ENCODE measurements at regions not wholly inside any gene's neighbourhood (a gene's known extent, or its start where the extent isn't known, plus 50 kb on each side); places are given as distances from the start of the nearest gene placed in this dataset.

- Histone ChIP-seq H3K9me3 (ENCODE audit: low read length) (no peaks in the 10 kb centered on the region), H3K79me2 (ENCODE audit: insufficient read depth, low read depth, low read length) (no peaks in the 10 kb centered on the region), H3K27ac (ENCODE audit: low read depth, low read length, poor library complexity, severe bottlenecking) (no peak overlapping the region), H4K20me1 (ENCODE audit: insufficient read depth, low read length) (no peaks in the 10 kb centered on the region), H3K4me2 (ENCODE audit: low read length) (no peak overlapping the region), H3K4me3 (ENCODE audit: low read depth, low read length, poor library complexity, severe bottlenecking) (no peak overlapping the region), H2AFZ (ENCODE audit: low read length) (no peak overlapping the region), H3K36me3 (ENCODE audit: insufficient read depth, low read length) (no peaks in the 10 kb centered on the region), H3K9me2 (ENCODE audit: insufficient read depth, low read length) (no peaks in the 10 kb centered on the region), H3K4me1 (ENCODE audit: insufficient read depth, low read length, poor library complexity, severe bottlenecking) (no peaks in the 10 kb centered on the region)
- TF ChIP-seq CTCF (conservative IDR thresholded peaks at IDR 0.05; ENCODE audit: low read length) (no peak), EZH2phosphoT487 (IDR thresholded peaks at IDR 0.05; ENCODE audit: borderline replicate concordance, low read depth, low read length) (no peak)
- ChIA-PET POLR2A (no interaction called here), CTCF (ENCODE audit: unreplicated experiment) (no interaction called here)
- BruUV-seq (replicated peaks) = no TSS peak
- DNase-seq (ENCODE audit: low spot score) = no peak
- intact Hi-C loops (cut with micrococcal nuclease; ENCODE audit: unreplicated experiment) = no loop called here
Measured at GRCh38 chr11:34826384-34826726, 89.8 kb downstream of the APIP start.

DNA sequence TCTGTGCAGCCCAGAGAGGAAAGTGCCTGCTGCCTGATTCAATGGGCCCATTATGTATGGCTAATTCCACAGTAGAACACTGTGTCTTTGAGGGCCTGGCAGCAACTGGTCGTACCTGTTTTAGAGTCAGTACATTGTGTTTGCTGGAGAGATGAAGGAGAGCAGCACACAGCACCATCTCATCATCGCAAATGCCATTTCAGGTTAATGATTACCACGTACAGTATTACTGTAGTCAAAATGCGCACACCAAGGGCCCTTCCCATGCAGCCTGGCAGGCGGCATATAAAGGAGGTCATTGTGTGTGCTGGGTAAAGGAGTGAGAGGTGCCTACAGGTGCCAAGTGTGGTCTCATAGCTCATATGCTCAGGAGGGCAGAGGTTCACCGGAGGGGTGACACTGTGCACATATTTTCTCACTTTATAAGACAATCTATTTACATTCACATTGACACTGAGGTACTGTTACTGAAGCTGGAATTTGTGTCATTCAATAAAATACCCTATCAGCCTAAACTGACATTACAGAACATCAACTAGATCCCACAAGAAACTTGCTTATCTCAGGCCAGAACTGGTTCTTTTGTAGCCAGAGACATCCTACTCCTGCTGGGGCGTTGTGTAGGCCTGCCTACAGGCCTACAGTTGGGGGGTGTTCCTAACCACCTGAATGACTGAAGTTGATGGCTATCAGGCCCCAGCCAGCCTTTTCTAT, 90.4 kb downstream of the APIP start:
- Histone ChIP-seq H3K4me1 (ENCODE audit: insufficient read depth, low read length, poor library complexity, severe bottlenecking) (no peaks in the 10 kb centered on the region), H3K27ac (ENCODE audit: low read depth, low read length, poor library complexity, severe bottlenecking) (no peak overlapping the region), H3K79me2 (ENCODE audit: insufficient read depth, low read depth, low read length) (no peaks in the 10 kb centered on the region), H3K9me2 (ENCODE audit: insufficient read depth, low read length) (no peaks in the 10 kb centered on the region), H3K4me2 (ENCODE audit: low read length) (no peak overlapping the region), H2AFZ (ENCODE audit: low read length) (no peak overlapping the region), H4K20me1 (ENCODE audit: insufficient read depth, low read length) (no peaks in the 10 kb centered on the region), H3K9me3 (ENCODE audit: low read length) (no peaks in the 10 kb centered on the region), H3K36me3 (ENCODE audit: insufficient read depth, low read length) (no peaks in the 10 kb centered on the region), H3K4me3 (ENCODE audit: low read depth, low read length, poor library complexity, severe bottlenecking) (no peak overlapping the region)
- ChIA-PET CTCF (ENCODE audit: unreplicated experiment) (no interaction called here), POLR2A (no interaction called here)
- BruUV-seq (replicated peaks) = no TSS peak
- no peak for DNase-seq (ENCODE audit: low spot score)
- TF ChIP-seq EZH2phosphoT487 (IDR thresholded peaks at IDR 0.05; ENCODE audit: borderline replicate concordance, low read depth, low read length) = no peak
- no peak for TF ChIP-seq CTCF (conservative IDR thresholded peaks at IDR 0.05; ENCODE audit: low read length)
- intact Hi-C loops (cut with micrococcal nuclease; ENCODE audit: unreplicated experiment) = no loop called here

- H4K20me1 ChIP-seq (ENCODE audit: insufficient read depth, low read length) = no peaks in the 10 kb centered on the region
- TF ChIP-seq CTCF (conservative IDR thresholded peaks at IDR 0.05; ENCODE audit: low read length) = no peak
Measured at GRCh38 chr11:34825315-34825669, 90.9 kb downstream of the APIP start.

More at GRCh38 chr11:34825315-34825669, 90.9 kb downstream of the APIP start:
- Histone ChIP-seq H3K79me2 (ENCODE audit: insufficient read depth, low read depth, low read length) (no peaks in the 10 kb centered on the region), H3K27ac (ENCODE audit: low read depth, low read length, poor library complexity, severe bottlenecking) (no peak overlapping the region), H3K9me3 (ENCODE audit: low read length) (no peaks in the 10 kb centered on the region), H3K4me2 (ENCODE audit: low read length) (no peak overlapping the region), H3K36me3 (ENCODE audit: insufficient read depth, low read length) (no peaks in the 10 kb centered on the region), H3K4me3 (ENCODE audit: low read depth, low read length, poor library complexity, severe bottlenecking) (no peak overlapping the region), H3K4me1 (ENCODE audit: insufficient read depth, low read length, poor library complexity, severe bottlenecking) (no peaks in the 10 kb centered on the region), H3K9me2 (ENCODE audit: insufficient read depth, low read length) (no peaks in the 10 kb centered on the region), H2AFZ (ENCODE audit: low read length) (no peak overlapping the region)
- DNase-seq (ENCODE audit: low spot score) = no peak
- no TSS peak for BruUV-seq (replicated peaks)
- intact Hi-C loops (cut with micrococcal nuclease; ENCODE audit: unreplicated experiment) = no loop called here
- ChIA-PET CTCF (ENCODE audit: unreplicated experiment) (no interaction called here), POLR2A (interaction anchor here (0.6 kb wide), 1 partner anchor 123 kb away, joined by 6 read pairs; no protein-coding TSS in a partner anchor)

All from OCI-LY7 (cell line).